Spleen (tissue), 7 donors: ENCODE measurements at regions not wholly inside any gene's neighbourhood (a gene's known extent, or its start where the extent isn't known, plus 50 kb on each side); places are given as distances from the start of the nearest gene placed in this dataset.
"Not testable (repeated sequence)": the region's sequence is repeated elsewhere in the genome, so short reads cannot be mapped to it uniquely, and the experiment has no call there.

ENCODE experiments used
- POLR2A ChIP-seq, 3 donors: fragments of 450-650 bp; IDR thresholded peaks; one replicate each; pipeline ENCODE4 v1.5.1; 2017; ENCODE audit warnings: antibody characterized with exemption in 3 of 3, mild to moderate bottlenecking in 1 of 3
- POLR2AphosphoS5 ChIP-seq, 3 donors: sonication (generic); formaldehyde crosslinking; IDR thresholded peaks; one replicate each; pipeline ENCODE4 v1.5.1; 2017; ENCODE audit warnings: antibody characterized with exemption in 3 of 3
- TF ChIP-seq, protein P1 (sequence below), 11 experiments: fragments of 200-600 bp in 7 of 11; fragments of 450-650 bp in 4 of 11; sonication (generic) in 4 of 11; IDR thresholded peaks in 8 of 11; conservative IDR thresholded peaks in 3 of 11; 1 replicate in 7 of 11; 2 replicates in 4 of 11; pipeline versions ENCODE4 v1.4.0 to v1.8.0; 2016 to 2021; ENCODE audit warnings: antibody characterized with exemption in 11 of 11, inconsistent platforms in 4 of 11, mild to moderate bottlenecking in 1 of 11
- donor health status: DM: no; HTN: no; CAD: no; lungs with moderate emphysema.
- donor health status: DM: no; HTN: no; CAD: no.
- donor health status: DM: no; HTN: no; CAD: no.

DNA sequence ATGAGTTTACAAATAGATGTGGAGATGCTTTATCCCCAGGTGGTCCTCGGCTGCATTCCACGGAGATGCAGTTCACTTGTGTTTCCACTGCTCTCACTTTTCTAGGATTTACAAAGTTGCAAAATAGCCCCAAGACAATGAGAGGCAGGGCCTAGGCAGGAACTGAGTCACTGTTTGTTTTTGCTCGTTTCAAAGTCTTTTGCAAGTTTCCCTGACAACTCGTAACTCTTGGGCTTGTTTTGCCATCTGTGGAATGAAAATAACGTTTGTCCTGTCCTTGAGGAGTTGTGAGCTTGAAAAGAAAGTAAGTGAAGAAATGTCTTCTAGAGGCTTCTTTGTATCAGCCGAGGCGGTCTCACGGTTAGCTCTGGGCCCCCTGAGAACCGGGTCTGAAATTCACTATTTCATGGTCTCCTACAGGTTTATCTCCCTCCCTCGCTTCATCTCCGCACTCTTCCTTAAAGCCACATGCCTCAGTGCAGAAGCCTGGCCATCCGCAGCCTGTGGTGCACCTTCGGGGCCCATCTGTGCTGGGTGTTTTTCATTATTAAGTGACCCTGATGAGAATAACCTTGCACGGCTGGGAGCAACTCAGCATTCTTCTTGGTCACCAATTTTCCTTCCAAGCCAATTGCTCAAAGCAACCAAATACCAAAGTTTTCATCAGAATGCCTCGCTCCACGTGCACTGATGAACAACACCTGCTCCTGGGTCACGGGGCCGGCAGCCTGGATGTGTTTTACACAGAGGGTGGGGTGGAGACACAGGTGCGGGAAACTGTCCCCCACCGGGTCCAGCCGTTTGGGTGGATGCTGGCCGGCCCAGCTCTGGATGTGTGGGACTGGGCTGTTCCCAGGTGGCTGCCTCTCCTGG is 172.4 kb downstream of the LAT start:
- TF ChIP-seq, protein P1, sequence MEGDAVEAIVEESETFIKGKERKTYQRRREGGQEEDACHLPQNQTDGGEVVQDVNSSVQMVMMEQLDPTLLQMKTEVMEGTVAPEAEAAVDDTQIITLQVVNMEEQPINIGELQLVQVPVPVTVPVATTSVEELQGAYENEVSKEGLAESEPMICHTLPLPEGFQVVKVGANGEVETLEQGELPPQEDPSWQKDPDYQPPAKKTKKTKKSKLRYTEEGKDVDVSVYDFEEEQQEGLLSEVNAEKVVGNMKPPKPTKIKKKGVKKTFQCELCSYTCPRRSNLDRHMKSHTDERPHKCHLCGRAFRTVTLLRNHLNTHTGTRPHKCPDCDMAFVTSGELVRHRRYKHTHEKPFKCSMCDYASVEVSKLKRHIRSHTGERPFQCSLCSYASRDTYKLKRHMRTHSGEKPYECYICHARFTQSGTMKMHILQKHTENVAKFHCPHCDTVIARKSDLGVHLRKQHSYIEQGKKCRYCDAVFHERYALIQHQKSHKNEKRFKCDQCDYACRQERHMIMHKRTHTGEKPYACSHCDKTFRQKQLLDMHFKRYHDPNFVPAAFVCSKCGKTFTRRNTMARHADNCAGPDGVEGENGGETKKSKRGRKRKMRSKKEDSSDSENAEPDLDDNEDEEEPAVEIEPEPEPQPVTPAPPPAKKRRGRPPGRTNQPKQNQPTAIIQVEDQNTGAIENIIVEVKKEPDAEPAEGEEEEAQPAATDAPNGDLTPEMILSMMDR (IDR thresholded peaks at IDR 0.05 in 8 of 11, conservative IDR thresholded peaks at IDR 0.05 in 3 of 11), result peak in 2 of 11 experiments; percentile 35 to 44
- TF ChIP-seq POLR2A (IDR thresholded peaks at IDR 0.05), result not testable (repeated sequence)
- peak in 1 of 3 donors; percentile 70 for TF ChIP-seq POLR2AphosphoS5 (IDR thresholded peaks at IDR 0.05)
